NCI-H82 treated with DMSO at 0.1 percent for 48 hours (cell line): ENCODE measurements at regions not wholly inside any gene's neighbourhood (a gene's known extent, or its start where the extent isn't known, plus 50 kb on each side); places are given as distances from the start of the nearest gene placed in this dataset.
"Not testable (repeated sequence)": the region's sequence is repeated elsewhere in the genome, so short reads cannot be mapped to it uniquely, and the experiment has no call there.

Experiments
- DNase-seq: peaks from one replicate; lab custom pipeline; 2025; ENCODE audit not compliant: unreplicated experiment; lab: John Stamatoyannopoulos, UW

GRCh38 chr6:78222226-78222625 lies 569.4 kb downstream of the MEI4 start:
- no peak for DNase-seq

GRCh38 chr6:78231002-78231401 lies 578.2 kb downstream of the MEI4 start:
- DNase-seq = no peak

- no peak for DNase-seq
Measured at GRCh38 chr6:78243519-78243918, 590.7 kb downstream of the MEI4 start.

GRCh38 chr6:78251931-78252330 lies 599.1 kb downstream of the MEI4 start:
- DNase-seq = no peak

- DNase-seq = no peak
Measured at GRCh38 chr6:78253618-78254017, 600.8 kb downstream of the MEI4 start.

- no peak for DNase-seq
Measured at GRCh38 chr6:78259935-78260334, 607.1 kb downstream of the MEI4 start.

GRCh38 chr6:78260427-78260826 lies 606.9 kb upstream of the IRAK1BP1 start:
- DNase-seq = not testable (repeated sequence)

- peak; percentile 92 for DNase-seq
Measured at GRCh38 chr6:78268591-78269452, 598.5 kb upstream of the IRAK1BP1 start.

- DNase-seq = no peak
Measured at GRCh38 chr6:78300885-78301284, 566.5 kb upstream of the IRAK1BP1 start.

- no peak for DNase-seq
Measured at GRCh38 chr6:78302411-78302810, 564.9 kb upstream of the IRAK1BP1 start.

- DNase-seq = peak; percentile 34
Measured at GRCh38 chr6:78308025-78308424, 559.3 kb upstream of the IRAK1BP1 start.

- no peak for DNase-seq
Measured at GRCh38 chr6:78322068-78322845, 545.1 kb upstream of the IRAK1BP1 start.

GRCh38 chr6:78324213-78324612 lies 543.1 kb upstream of the IRAK1BP1 start:
- no peak for DNase-seq

- DNase-seq = no peak
Measured at GRCh38 chr6:78340755-78341154, 526.6 kb upstream of the IRAK1BP1 start.

GRCh38 chr6:78345882-78346281 lies 521.5 kb upstream of the IRAK1BP1 start:
- no peak for DNase-seq

- no peak for DNase-seq
Measured at GRCh38 chr6:78347191-78347916, 520.0 kb upstream of the IRAK1BP1 start.

- no peak for DNase-seq
Measured at GRCh38 chr6:78353040-78353439, 514.3 kb upstream of the IRAK1BP1 start.

- peak; percentile 92 for DNase-seq
Measured at GRCh38 chr6:78363688-78364087, 503.7 kb upstream of the IRAK1BP1 start.

GRCh38 chr6:78365473-78365872 lies 501.9 kb upstream of the IRAK1BP1 start:
- no peak for DNase-seq

- no peak for DNase-seq
Measured at GRCh38 chr6:78377056-78377455, 490.3 kb upstream of the IRAK1BP1 start.

GRCh38 chr6:78379982-78380381 lies 487.4 kb upstream of the IRAK1BP1 start:
- no peak for DNase-seq
